ENCODE measurements at regions not wholly inside any gene's neighbourhood (a gene's known extent, or its start where the extent isn't known, plus 50 kb on each side); places are given as distances from the start of the nearest gene placed in this dataset.

DNA sequence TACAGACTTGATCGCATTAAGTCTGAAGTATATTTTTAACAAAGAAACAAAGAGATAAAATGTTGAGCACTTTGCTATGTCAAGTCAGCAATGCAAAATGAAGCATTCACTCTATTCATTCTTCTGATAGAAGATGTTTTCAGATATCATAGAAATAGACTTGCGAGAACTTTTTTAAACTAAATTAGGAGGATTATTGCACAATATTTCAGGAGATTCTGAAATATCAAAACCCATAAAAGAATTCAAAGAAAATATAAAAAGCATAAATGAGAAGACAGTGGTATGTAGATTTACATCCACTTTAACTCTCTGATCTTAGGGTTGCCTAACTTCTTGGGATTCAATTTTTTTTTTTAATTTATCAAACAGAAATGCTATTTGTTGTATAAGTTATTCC is 81.1 kb upstream of the PABPC4L start:
- no peak for DNase-seq (ENCODE audit: extremely low read depth, low read depth)

DNA sequence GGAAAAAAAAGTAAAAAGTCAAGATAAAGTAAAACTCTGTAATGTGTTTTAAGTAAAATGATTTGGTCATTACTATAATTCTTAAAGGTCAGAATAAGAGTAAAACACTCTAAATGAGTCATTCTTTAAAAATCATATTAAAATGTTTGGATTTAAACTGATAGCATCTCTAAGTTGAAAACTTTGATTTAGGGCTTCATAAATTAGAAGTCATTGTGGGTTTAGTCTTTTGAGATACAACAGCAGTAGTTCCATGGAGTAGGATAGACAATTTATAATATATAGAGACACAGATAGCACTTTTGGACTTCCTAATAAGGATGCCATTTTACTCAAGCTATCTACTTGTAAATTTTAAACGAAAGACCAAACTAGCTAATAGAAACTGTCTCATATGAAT is 77.1 kb upstream of the PABPC4L start:
- no peak for DNase-seq (ENCODE audit: extremely low read depth, low read depth)

- no peak for DNase-seq (ENCODE audit: extremely low read depth, low read depth)
Observed at GRCh38 chr4:134276476-134276875, 74.9 kb upstream of the PABPC4L start.

DNA sequence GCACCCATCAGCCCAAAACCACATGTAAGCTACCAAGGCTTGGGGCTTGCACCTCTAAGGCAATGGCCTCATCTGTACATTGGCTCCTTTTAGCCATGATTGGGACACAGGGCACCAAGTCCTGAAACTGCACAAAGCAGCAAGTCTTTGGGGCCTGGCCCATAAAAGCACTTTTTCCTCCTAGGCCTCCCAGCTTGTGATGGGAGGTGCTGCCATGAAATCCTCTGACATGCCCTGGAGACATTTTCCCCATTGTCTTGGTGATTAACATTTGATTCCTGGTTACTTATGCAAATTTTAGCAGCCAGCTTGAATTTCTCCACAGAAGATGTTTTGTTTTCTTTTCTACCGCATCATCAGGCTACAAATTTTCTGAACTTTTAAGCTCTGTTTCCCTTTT is 58.5 kb upstream of the PABPC4L start:
- DNase-seq (ENCODE audit: extremely low read depth, low read depth), result no peak

Small RNA genes lying in the stretch of these regions (small RNA-seq; reads per million reads assigned to genes)
- gene AC104619.4 (0 reads per million in 2 experiments), gene RF00026 (0 reads per million in 2 experiments)

Measured in NCI-H460 (cell line).